ENCODE measurements at regions not wholly inside any gene's neighbourhood (a gene's known extent, or its start where the extent isn't known, plus 50 kb on each side); places are given as distances from the start of the nearest gene placed in this dataset.

GRCh38 chr10:108690530-108690929 lies 1232.8 kb downstream of the XPNPEP1 start:
- Histone ChIP-seq H3K56ac (ENCODE audit: extremely low read depth, insufficient read depth, low read length) (no peak overlapping the region), H2AK5ac (ENCODE audit: low read depth, low read length) (no peak overlapping the region), H3K4me3 (ENCODE audit: insufficient read depth, low read depth, low read length) (no peak overlapping the region), H3K4me1 (ENCODE audit: control insufficient read depth, insufficient read depth, low read length) (no peaks in the 10 kb centered on the region), H3K27me3 (ENCODE audit: control insufficient read depth, insufficient read depth, low read length) (no peaks in the 10 kb centered on the region), H2AFZ (replicated peaks; ENCODE audit: low read length, poor library complexity) (no peak overlapping the region), H3K18ac (ENCODE audit: low read depth, low read length) (no peak overlapping the region), H4K91ac (ENCODE audit: insufficient read depth, low read depth, low read length) (no peak overlapping the region), H3K23ac (ENCODE audit: low read depth, low read length) (no peak overlapping the region), H2BK5ac (ENCODE audit: low read depth, low read length, poor library complexity, severe bottlenecking) (no peak overlapping the region), H4K20me1 (ENCODE audit: insufficient read depth, low read length) (no peaks in the 10 kb centered on the region), H2BK120ac (ENCODE audit: low read depth, low read length) (no peak overlapping the region), H3K27ac (ENCODE audit: insufficient read depth, low read length) (no peak overlapping the region), H3K4ac (ENCODE audit: low read depth, low read length) (no peak overlapping the region), H3K9ac (ENCODE audit: low read depth, low read length) (no peak overlapping the region), H4K8ac (ENCODE audit: low read depth in 2 of 2, low read length in 2 of 2) (no peak overlapping the region), H3K9me1 (ENCODE audit: insufficient read depth, low read length) (no peaks in the 10 kb centered on the region), H2AK9ac (replicated peaks; ENCODE audit: low read depth, low read length, poor library complexity) (no peak overlapping the region), H4K5ac (ENCODE audit: low read depth, low read length) (no peak overlapping the region), H3K9me3 (ENCODE audit: control insufficient read depth, insufficient read depth, low read length) (peaks cover 2% of the 10 kb centered on the region; the same call in 1 of the 2 replicates), H3K14ac (replicated peaks; ENCODE audit: low read depth, low read length) (no peak overlapping the region), H3K79me1 (ENCODE audit: low read depth in 1 of 2, low read length in 2 of 2) (no peaks in the 10 kb centered on the region), H2BK20ac (ENCODE audit: low read depth, low read length) (no peak overlapping the region), H2BK15ac (ENCODE audit: low read depth, low read length) (no peak overlapping the region), H3K36me3 (ENCODE audit: control insufficient read depth, insufficient read depth, low read length) (no peaks in the 10 kb centered on the region), H3K4me2 (ENCODE audit: low read depth, low read length) (no peak overlapping the region)
- in situ Hi-C loops (cut with MboI; ENCODE audit: low sequenced_read_pairs) = no loop called here
- ChIA-PET CTCF (no interaction called here), POLR2A (ENCODE audit: unreplicated experiment) (no interaction called here)
- DNase-seq = no peak
- dilution Hi-C loops (cut with HindIII; ENCODE audit: low sequenced_read_pairs, unreplicated experiment) = no loop called here
- TF ChIP-seq MAZ (IDR thresholded peaks at IDR 0.05; ENCODE audit: borderline replicate concordance, low read depth, low read length) (no peak), RCOR1 (IDR thresholded peaks at IDR 0.05; ENCODE audit: insufficient replicate concordance, low read length) (no peak), USF2 (IDR thresholded peaks at IDR 0.05; ENCODE audit: low read depth, low read length) (no peak), CEBPB (IDR thresholded peaks at IDR 0.05; ENCODE audit: low read depth, low read length) (no peak)
- WGBS, 2 experiments (ENCODE audit: extremely low coverage in 2 of 2, insufficient read length in 1 of 2) = no CpG with 5 or more reads among the region's 6 CpGs
- no TSS peak for BruUV-seq (replicated peaks)
- ATAC-seq (ENCODE audit: low read depth) = no peak
- intact Hi-C loops (cut with micrococcal nuclease) = no loop called here

Measured in IMR-90 (cell line).